Chondrocyte (in vitro differentiated cells): ENCODE measurements at regions not wholly inside any gene's neighbourhood (a gene's known extent, or its start where the extent isn't known, plus 50 kb on each side); places are given as distances from the start of the nearest gene placed in this dataset.

Experiments
- DNase-seq: peaks from one replicate; pipeline ENCODE4 v3.0.0; 2021; ENCODE audit warnings: mixed read lengths, low spot score
- H3K27ac Mint-ChIP-seq: one replicate; pipeline ENCODE4 v1.8.0; 2021; ENCODE audit warnings: mild to moderate bottlenecking, moderate library complexity, mixed read lengths; ENCODE audit not compliant: unreplicated experiment
- H3K27me3 Mint-ChIP-seq: 2 replicates; pipeline ENCODE4 v1.8.0; 2021; ENCODE audit warnings: low read depth, mixed read lengths
- H3K36me3 Mint-ChIP-seq: 2 replicates; pipeline ENCODE4 v1.8.0; 2021; ENCODE audit warnings: low read depth, mixed read lengths
- H3K4me1 Mint-ChIP-seq: 2 replicates; pipeline ENCODE4 v1.8.0; 2021; ENCODE audit warnings: low read depth, mild to moderate bottlenecking, mixed read lengths
- H3K4me3 Mint-ChIP-seq: one replicate; pipeline ENCODE4 v1.8.0; 2021; ENCODE audit warnings: mild to moderate bottlenecking, moderate library complexity, mixed read lengths; ENCODE audit not compliant: unreplicated experiment
- H3K9me3 Mint-ChIP-seq: 2 replicates; pipeline ENCODE4 v1.8.0; 2021; ENCODE audit warnings: low read depth, mixed read lengths
- CTCF ChIP-seq: fragments of 200-600 bp; sonication (generic); IDR thresholded peaks from 2 replicates; pipeline ENCODE4 v1.5.0; 2021; ENCODE audit warnings: antibody characterized with exemption, mild to moderate bottlenecking, moderate library complexity

GRCh38 chr21:19340954-19341353 is 937.4 kb upstream of the TMPRSS15 start:
- Mint-ChIP-seq H3K36me3 (no peaks in the 10 kb centered on the region), H3K4me3 (no peak overlapping the region), H3K9me3 (peaks cover 5% of the 10 kb centered on the region), H3K4me1 (no peaks in the 10 kb centered on the region), H3K27ac (no peak overlapping the region), H3K27me3 (no peaks in the 10 kb centered on the region)
- TF ChIP-seq CTCF = no peak
- no peak for DNase-seq

- Mint-ChIP-seq H3K4me1 (no peaks in the 10 kb centered on the region), H3K36me3 (no peaks in the 10 kb centered on the region), H3K4me3 (no peak overlapping the region), H3K9me3 (peaks cover 5% of the 10 kb centered on the region), H3K27ac (no peak overlapping the region), H3K27me3 (no peaks in the 10 kb centered on the region)
- TF ChIP-seq CTCF = no peak
- no peak for DNase-seq
These were observed 940.1 kb upstream of the TMPRSS15 start for GRCh38 chr21:19343711-19344110.

- H3K27ac Mint-ChIP-seq = no peak overlapping the region
- H3K4me1 Mint-ChIP-seq = peaks cover 4% of the 10 kb centered on the region
- H3K4me3 Mint-ChIP-seq = no peak overlapping the region
- H3K27me3 Mint-ChIP-seq = no peaks in the 10 kb centered on the region
- no peaks in the 10 kb centered on the region for H3K9me3 Mint-ChIP-seq
- no peak for TF ChIP-seq CTCF
- H3K36me3 Mint-ChIP-seq = no peaks in the 10 kb centered on the region
- no peak for DNase-seq
These were observed 946.7 kb upstream of the TMPRSS15 start for GRCh38 chr21:19350286-19350685.

- no peak for TF ChIP-seq CTCF
- H3K9me3 Mint-ChIP-seq = no peaks in the 10 kb centered on the region
- no peaks in the 10 kb centered on the region for H3K36me3 Mint-ChIP-seq
- no peak overlapping the region for H3K27ac Mint-ChIP-seq
- H3K27me3 Mint-ChIP-seq = no peaks in the 10 kb centered on the region
- no peak for DNase-seq
- peaks cover 4% of the 10 kb centered on the region for H3K4me1 Mint-ChIP-seq
- no peak overlapping the region for H3K4me3 Mint-ChIP-seq
These were observed 949.7 kb upstream of the TMPRSS15 start for GRCh38 chr21:19353256-19353655.

- Mint-ChIP-seq H3K27me3 (no peaks in the 10 kb centered on the region), H3K4me3 (no peak overlapping the region), H3K27ac (no peak overlapping the region), H3K36me3 (no peaks in the 10 kb centered on the region), H3K9me3 (peaks cover 5% of the 10 kb centered on the region), H3K4me1 (no peaks in the 10 kb centered on the region)
- no peak for DNase-seq
- TF ChIP-seq CTCF = no peak
These were observed 965.4 kb upstream of the TMPRSS15 start for GRCh38 chr21:19368944-19369343.
